Adrenal gland (tissue), 9 donors: ENCODE measurements at regions not wholly inside any gene's neighbourhood (a gene's known extent, or its start where the extent isn't known, plus 50 kb on each side); places are given as distances from the start of the nearest gene placed in this dataset.
"Not testable (repeated sequence)": the region's sequence is repeated elsewhere in the genome, so short reads cannot be mapped to it uniquely, and the experiment has no call there.

Experiments
- DNase-seq, 7 donors: peaks; one replicate each; pipeline ENCODE4 v3.0.0-alpha.2; 2019 to 2020
- H3K27ac ChIP-seq, 5 donors: fragments of 200-600 bp; sonication (generic) in 4 of 5; 1 replicate in 3 of 5; 2 replicates in 2 of 5; pipeline versions ENCODE4 v1.5.1 to v1.8.0; 2016 to 2020; ENCODE audit warnings: mild to moderate bottlenecking in 1 of 5
- H3K27me3 ChIP-seq: fragments of 200-600 bp; 2 replicates; pipeline ENCODE4 v1.8.0; 2021
- H3K36me3 ChIP-seq, 2 donors: fragments of 200-600 bp; replicated peaks in 1 of 2; 1 replicate in 1 of 2; 2 replicates in 1 of 2; pipeline versions ENCODE4 v1.5.1 to v1.8.0; 2018 to 2022
- H3K4me1 ChIP-seq, 2 donors: fragments of 200-600 bp; replicated peaks in 1 of 2; 1 replicate in 1 of 2; 2 replicates in 1 of 2; pipeline versions ENCODE4 v1.5.1 to v1.8.0; 2018 to 2021
- H3K4me3 ChIP-seq, 4 donors: fragments of 200-600 bp; sonication (generic) in 3 of 4; one replicate each; pipeline ENCODE4 v1.5.1; 2016 to 2018
- H3K9me3 ChIP-seq, 3 donors: fragments of 200-600 bp; sonication (generic) in 1 of 3; replicated peaks in 1 of 3; 1 replicate in 2 of 3; 2 replicates in 1 of 3; pipeline versions ENCODE4 v1.5.1 to v1.8.0; 2016 to 2021
- CTCF ChIP-seq, 6 experiments: fragments of 450-650 bp in 4 of 6; fragments of 200-600 bp in 2 of 6; sonication (generic) in 1 of 6; IDR thresholded peaks; 1 replicate in 5 of 6; 2 replicates in 1 of 6; pipeline versions ENCODE4 v1.5.1 to v1.8.0; 2016 to 2021; ENCODE audit warnings: antibody characterized with exemption in 6 of 6, mild to moderate bottlenecking in 2 of 6, moderate library complexity in 1 of 6
- POLR2A ChIP-seq, 2 donors: fragments of 450-650 bp; IDR thresholded peaks; one replicate each; pipeline ENCODE4 v1.6.1; 2017; ENCODE audit warnings: antibody characterized with exemption in 2 of 2, mild to moderate bottlenecking in 2 of 2, moderate library complexity in 1 of 2
- whole genome bisulfite sequencing, 4 donors: extraction: QIAGEN DNeasy Blood & Tissue Kit in 2 of 4; methylation state at CpG; one replicate each; pipeline versions ENCODE4 v1.1.5 to v1.1.7; 2013 to 2017; 5-methylcytosine and 5-hydroxymethylcytosine counted together
- intact Hi-C, 2 donors: fragments of 100-400 bp; cut with DNase I; formaldehyde crosslinking; loops; one replicate each; pipeline versions ENCODE4 v1.14.1 to v1.15.0; 2022 to 2023
- donor health status: healthy with polysubstance abuse.
- donor health status: Bipolar disorder and iron deficiency.
- donor health status: DM: yes; HTN: yes; CAD: no.
- donor health status: DM: no; HTN: no; CAD: no.
- donor health status: DM: no; HTN: no; CAD: no.

GRCh38 chr5:89179731-89180130 is 296.7 kb upstream of the MEF2C start:
- Histone ChIP-seq H3K27ac (no peak overlapping the region), H3K4me3 (no peak overlapping the region), H3K9me3 (no peaks in the 10 kb centered on the region), H3K4me1 (no peaks in the 10 kb centered on the region), H3K36me3 (no peaks in the 10 kb centered on the region), H3K27me3 (no peaks in the 10 kb centered on the region)
- TF ChIP-seq CTCF (IDR thresholded peaks at IDR 0.05), result no peak
- no peak for TF ChIP-seq POLR2A (IDR thresholded peaks at IDR 0.05)
- WGBS, 4 donors, result 87 to 93% (median 92%) methylated on average over 3 of the region's 3 CpGs
- DNase-seq, result no peak
- intact Hi-C loops, result no loop called here

- WGBS, 4 donors, result 76 to 84% (median 78%) methylated on average over 2 of the region's 2 CpGs
- intact Hi-C loops, result no loop called here
- H3K4me1 ChIP-seq, result no peaks in the 10 kb centered on the region
- no peak overlapping the region for H3K27ac ChIP-seq
- no peaks in the 10 kb centered on the region for H3K9me3 ChIP-seq
- H3K4me3 ChIP-seq, result no peak overlapping the region
- H3K27me3 ChIP-seq, result no peaks in the 10 kb centered on the region
- TF ChIP-seq POLR2A (IDR thresholded peaks at IDR 0.05), result no peak
- TF ChIP-seq CTCF (IDR thresholded peaks at IDR 0.05), result no peak
- H3K36me3 ChIP-seq, result no peaks in the 10 kb centered on the region
- no peak for DNase-seq
These were observed 295.6 kb upstream of the MEF2C start for GRCh38 chr5:89178541-89178940.

- no peak overlapping the region for H3K27ac ChIP-seq
- H3K36me3 ChIP-seq, result no peaks in the 10 kb centered on the region
- DNase-seq, result no peak
- H3K4me1 ChIP-seq, result no peaks in the 10 kb centered on the region
- H3K4me3 ChIP-seq, result no peak overlapping the region
- 72 to 86% (median 74%) methylated on average over 1 of the region's 1 CpG for WGBS, 4 donors
- no peaks in the 10 kb centered on the region for H3K27me3 ChIP-seq
- TF ChIP-seq POLR2A (IDR thresholded peaks at IDR 0.05) (no peak), CTCF (IDR thresholded peaks at IDR 0.05) (no peak)
- intact Hi-C loops, result no loop called here
- no peaks in the 10 kb centered on the region for H3K9me3 ChIP-seq
These were observed 290.5 kb upstream of the MEF2C start for GRCh38 chr5:89173528-89173927.

GRCh38 chr5:89168766-89169165 is 285.8 kb upstream of the MEF2C start:
- Histone ChIP-seq H3K36me3 (no peaks in the 10 kb centered on the region), H3K4me1 (no peaks in the 10 kb centered on the region), H3K27me3 (no peaks in the 10 kb centered on the region), H3K9me3 (peaks cover 0 to 5% (median 0%) of the 10 kb centered on the region in 3 donors), H3K27ac (no peak overlapping the region), H3K4me3 (no peak overlapping the region)
- WGBS, 4 donors, result 86 to 94% (median 89%) methylated on average over 3 of the region's 3 CpGs
- DNase-seq, result no peak
- TF ChIP-seq POLR2A (IDR thresholded peaks at IDR 0.05), result no peak
- TF ChIP-seq CTCF (IDR thresholded peaks at IDR 0.05), result no peak
- intact Hi-C loops, result no loop called here

GRCh38 chr5:89164703-89165102 is 281.7 kb upstream of the MEF2C start:
- H3K36me3 ChIP-seq, DNase-seq, H3K4me1 ChIP-seq, intact Hi-C loops, H3K27me3 ChIP-seq, H3K27ac ChIP-seq, H3K4me3 ChIP-seq, H3K9me3 ChIP-seq: not testable (repeated sequence)
- 90 to 100% (median 96%) methylated on average over 2 of the region's 2 CpGs for WGBS, 4 donors
